Gastrocnemius medialis (tissue), 4 donors: ENCODE measurements at regions not wholly inside any gene's neighbourhood (a gene's known extent, or its start where the extent isn't known, plus 50 kb on each side); places are given as distances from the start of the nearest gene placed in this dataset.

Experiments used
- ATAC-seq, 2 donors: fragments of 150-250 bp; one replicate each; pipeline ENCODE4 v1.9.1; 2016
- DNase-seq, 2 donors: peaks; one replicate each; pipeline ENCODE4 v3.0.0-alpha.2; 2019
- H3K27ac ChIP-seq, 4 donors: fragments of 200-600 bp; sonication (generic); 1 replicate in 1 of 4; 2 replicates in 3 of 4; pipeline ENCODE4 v1.5.1; 2016 to 2018; ENCODE audit warnings: mild to moderate bottlenecking in 2 of 4, moderate library complexity in 1 of 4
- H3K27me3 ChIP-seq, 3 donors: fragments of 200-600 bp; sonication (generic) in 2 of 3; 1 replicate in 1 of 3; 2 replicates in 2 of 3; pipeline versions ENCODE4 v1.5.1 to v1.6.0; 2016 to 2019; ENCODE audit warnings: mild to moderate bottlenecking in 1 of 3, moderate library complexity in 1 of 3
- H3K36me3 ChIP-seq, 2 donors: fragments of 200-600 bp; sonication (generic) in 1 of 2; one replicate each; pipeline ENCODE4 v1.5.1; 2017 to 2018
- H3K4me1 ChIP-seq, 2 donors: fragments of 200-600 bp; sonication (generic) in 1 of 2; one replicate each; pipeline ENCODE4 v1.5.1; 2016 to 2017; ENCODE audit warnings: mild to moderate bottlenecking in 2 of 2
- H3K4me3 ChIP-seq, 4 donors: fragments of 200-600 bp; sonication (generic) in 3 of 4; 1 replicate in 1 of 4; 2 replicates in 3 of 4; pipeline ENCODE4 v1.5.1; 2016 to 2019; ENCODE audit warnings: mild to moderate bottlenecking in 2 of 4
- H3K9me3 ChIP-seq, 3 donors: fragments of 200-600 bp; sonication (generic) in 2 of 3; 1 replicate in 1 of 3; 2 replicates in 2 of 3; pipeline ENCODE4 v1.5.1; 2016 to 2019
- CTCF ChIP-seq, 5 experiments: fragments of 450-650 bp in 3 of 5; fragments of 200-600 bp in 2 of 5; sonication (generic) in 2 of 5; IDR thresholded peaks in 4 of 5; conservative IDR thresholded peaks in 1 of 5; 1 replicate in 4 of 5; 2 replicates in 1 of 5; pipeline ENCODE4 v1.5.1; 2016 to 2019; ENCODE audit warnings: antibody characterized with exemption in 5 of 5, mild to moderate bottlenecking in 3 of 5, moderate library complexity in 3 of 5
- POLR2A ChIP-seq, 2 donors: fragments of 450-650 bp; IDR thresholded peaks; one replicate each; pipeline ENCODE4 v1.6.1; 2017; ENCODE audit warnings: antibody characterized with exemption in 2 of 2, mild to moderate bottlenecking in 2 of 2, moderate library complexity in 2 of 2
- in situ Hi-C, 4 donors: fragments of 200-750 bp; cut with MboI; loops; one replicate each; pipeline versions ENCODE4 v1.15.0 to v1.8.0; 2017; ENCODE audit warnings: low sequenced_read_pairs in 4 of 4
- intact Hi-C: fragments of 100-400 bp; cut with DNase I; formaldehyde crosslinking; loops from one replicate; pipeline ENCODE4 v1.15.1; 2023; ENCODE audit warnings: low total_unique reads

- peaks cover 27 to 44% of the 10 kb centered on the region in 2 donors for H3K4me1 ChIP-seq
- no peaks in the 10 kb centered on the region for H3K9me3 ChIP-seq
- H3K4me3 ChIP-seq = no peak overlapping the region
- DNase-seq (no peak), ATAC-seq (no peak)
- no peaks in the 10 kb centered on the region for H3K27me3 ChIP-seq
- intact Hi-C loops (loop anchor here (5.0 kb wide), 2 partner anchors 63 to 138 kb away; partner anchors contain the start of gene IGF1), in situ Hi-C loops (no loop called here)
- no peaks in the 10 kb centered on the region for H3K36me3 ChIP-seq
- TF ChIP-seq CTCF (IDR thresholded peaks at IDR 0.05 in 4 of 5, conservative IDR thresholded peaks at IDR 0.05 in 1 of 5) (no peak), POLR2A (IDR thresholded peaks at IDR 0.05) (no peak)
- H3K27ac ChIP-seq = no peak overlapping the region
These were observed 135.7 kb downstream of the IGF1 start for GRCh38 chr12:102344691-102345090.

DNA sequence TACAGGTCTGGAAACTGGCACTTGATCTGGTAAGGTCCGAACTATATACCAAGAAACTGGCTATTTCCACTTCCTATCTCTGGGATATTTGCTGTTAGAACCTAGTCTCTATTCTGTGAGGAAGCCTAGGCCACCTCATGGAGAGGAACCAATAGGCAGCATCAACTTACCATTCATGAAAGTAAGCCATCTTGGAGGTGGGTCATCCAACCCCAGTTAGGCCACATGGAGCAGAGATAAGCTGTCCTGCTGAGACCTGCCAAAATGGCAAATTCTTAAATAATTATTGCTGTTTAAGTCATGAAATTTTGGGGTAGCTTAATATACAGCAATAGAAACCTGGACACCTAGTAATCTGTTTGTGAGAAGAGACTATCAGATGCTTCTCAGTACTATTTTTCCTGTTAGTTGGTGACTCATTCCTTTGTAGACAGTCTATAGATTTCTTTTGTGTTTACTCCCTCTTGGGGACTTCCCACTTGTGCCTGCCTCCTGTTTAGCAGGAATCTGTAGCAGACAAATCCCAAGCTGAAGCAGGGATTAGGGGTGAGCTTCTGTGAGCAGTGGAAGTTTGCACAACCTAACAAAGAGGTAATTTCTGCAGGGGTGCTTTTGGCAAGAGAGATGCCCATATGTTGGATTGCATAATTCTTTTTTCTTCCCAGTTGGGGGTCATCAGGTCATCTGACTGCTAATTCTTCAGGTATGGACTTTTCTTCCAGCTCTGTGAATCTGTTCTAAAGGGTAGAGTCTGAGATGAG, 136.8 kb downstream of the IGF1 start:
- peak overlapping the region; percentile 69 to 78 (median 72) for H3K27ac ChIP-seq
- ATAC-seq = no peak
- TF ChIP-seq CTCF (IDR thresholded peaks at IDR 0.05 in 4 of 5, conservative IDR thresholded peaks at IDR 0.05 in 1 of 5) = no peak
- TF ChIP-seq POLR2A (IDR thresholded peaks at IDR 0.05) = no peak
- H3K9me3 ChIP-seq = no peaks in the 10 kb centered on the region
- in situ Hi-C loops = no loop called here
- DNase-seq = no peak
- H3K27me3 ChIP-seq = no peaks in the 10 kb centered on the region
- peaks cover 15 to 32% of the 10 kb centered on the region in 2 donors for H3K4me1 ChIP-seq
- H3K4me3 ChIP-seq = no peak overlapping the region
- intact Hi-C loops = no loop called here
- H3K36me3 ChIP-seq = no peaks in the 10 kb centered on the region

- no peak overlapping the region for H3K4me3 ChIP-seq
- H3K9me3 ChIP-seq = no peaks in the 10 kb centered on the region
- H3K36me3 ChIP-seq = no peaks in the 10 kb centered on the region
- H3K4me1 ChIP-seq = peaks cover 7 to 21% of the 10 kb centered on the region in 2 donors
- peak overlapping the region; percentile 69 to 78 (median 72) for H3K27ac ChIP-seq
- intact Hi-C loops = no loop called here
- no peak for DNase-seq
- ATAC-seq = peak; percentile 94 to 99
- no peaks in the 10 kb centered on the region for H3K27me3 ChIP-seq
- in situ Hi-C loops = no loop called here
- TF ChIP-seq CTCF (IDR thresholded peaks at IDR 0.05 in 4 of 5, conservative IDR thresholded peaks at IDR 0.05 in 1 of 5) = no peak
- peak in 1 of 2 donors; percentile 15 for TF ChIP-seq POLR2A (IDR thresholded peaks at IDR 0.05)
These were observed 137.9 kb downstream of the IGF1 start for GRCh38 chr12:102342281-102343006.

GRCh38 chr12:102334765-102335164, 137.1 kb upstream of the PMCH start:
- Histone ChIP-seq H3K27me3 (no peaks in the 10 kb centered on the region), H3K4me3 (no peak overlapping the region), H3K4me1 (no peaks in the 10 kb centered on the region), H3K9me3 (no peaks in the 10 kb centered on the region), H3K27ac (no peak overlapping the region), H3K36me3 (no peaks in the 10 kb centered on the region)
- intact Hi-C loops = no loop called here
- in situ Hi-C loops = no loop called here
- DNase-seq (no peak), ATAC-seq (no peak)
- TF ChIP-seq CTCF (IDR thresholded peaks at IDR 0.05 in 4 of 5, conservative IDR thresholded peaks at IDR 0.05 in 1 of 5) = no peak
- TF ChIP-seq POLR2A (IDR thresholded peaks at IDR 0.05) = no peak
